ENCODE measurements at regions not wholly inside any gene's neighbourhood (a gene's known extent, or its start where the extent isn't known, plus 50 kb on each side); places are given as distances from the start of the nearest gene placed in this dataset.
"Not testable (repeated sequence)": the region's sequence is repeated elsewhere in the genome, so short reads cannot be mapped to it uniquely, and the experiment has no call there.

- Histone ChIP-seq H3K4me2 (ENCODE audit: insufficient read depth, low read length) (no peak overlapping the region), H3K4me1 (ENCODE audit: insufficient read depth, low read length) (no peaks in the 10 kb centered on the region)
Observed at GRCh38 chr4:179728305-179728704, 2286.1 kb upstream of the AGA start.

GRCh38 chr4:179736820-179737219, 2294.6 kb upstream of the AGA start:
- H3K79me2 ChIP-seq (ENCODE audit: insufficient read depth, low read length); H3K27ac ChIP-seq (ENCODE audit: low read depth, low read length); H3K4me1 ChIP-seq (ENCODE audit: insufficient read depth, low read length); H2AFZ ChIP-seq (ENCODE audit: low read length); H4K20me1 ChIP-seq (ENCODE audit: insufficient read depth, low read length); H3K27me3 ChIP-seq (ENCODE audit: insufficient read depth, low read length); H3K9me3 ChIP-seq (ENCODE audit: low read depth, low read length); H3K36me3 ChIP-seq (ENCODE audit: insufficient read depth, low read length); H3K4me3 ChIP-seq (ENCODE audit: insufficient read depth, low read length); DNase-seq (ENCODE audit: insufficient read length, low spot score, missing footprints); H3K4me2 ChIP-seq (ENCODE audit: insufficient read depth, low read length): not testable (repeated sequence)

More at GRCh38 chr4:179728305-179728704, 2286.1 kb upstream of the AGA start:
- Histone ChIP-seq H2AFZ (ENCODE audit: low read length) (no peak overlapping the region), H3K9me3 (ENCODE audit: low read depth, low read length) (no peaks in the 10 kb centered on the region), H3K27ac (ENCODE audit: low read depth, low read length) (no peak overlapping the region), H3K36me3 (ENCODE audit: insufficient read depth, low read length) (no peaks in the 10 kb centered on the region), H3K79me2 (ENCODE audit: insufficient read depth, low read length) (no peaks in the 10 kb centered on the region), H3K4me3 (ENCODE audit: insufficient read depth, low read length) (no peak overlapping the region), H4K20me1 (ENCODE audit: insufficient read depth, low read length) (no peaks in the 10 kb centered on the region), H3K27me3 (ENCODE audit: insufficient read depth, low read length) (no peaks in the 10 kb centered on the region)
- no peak for DNase-seq (ENCODE audit: insufficient read length, low spot score, missing footprints)
- no peak for TF ChIP-seq CTCF (IDR thresholded peaks at IDR 0.05; ENCODE audit: extremely low read depth, low read depth, low read length)

GRCh38 chr4:179738822-179739221, 2296.6 kb upstream of the AGA start:
- no peak for TF ChIP-seq CTCF (IDR thresholded peaks at IDR 0.05; ENCODE audit: extremely low read depth, low read depth, low read length)
- Histone ChIP-seq H3K27me3 (ENCODE audit: insufficient read depth, low read length) (no peaks in the 10 kb centered on the region), H3K4me3 (ENCODE audit: insufficient read depth, low read length) (no peak overlapping the region), H3K36me3 (ENCODE audit: insufficient read depth, low read length) (no peaks in the 10 kb centered on the region), H4K20me1 (ENCODE audit: insufficient read depth, low read length) (no peaks in the 10 kb centered on the region), H3K79me2 (ENCODE audit: insufficient read depth, low read length) (no peaks in the 10 kb centered on the region), H3K4me2 (ENCODE audit: insufficient read depth, low read length) (no peak overlapping the region), H2AFZ (ENCODE audit: low read length) (no peak overlapping the region), H3K4me1 (ENCODE audit: insufficient read depth, low read length) (no peaks in the 10 kb centered on the region), H3K9me3 (ENCODE audit: low read depth, low read length) (no peaks in the 10 kb centered on the region), H3K27ac (ENCODE audit: low read depth, low read length) (no peak overlapping the region)
- no peak for DNase-seq (ENCODE audit: insufficient read length, low spot score, missing footprints)

GRCh38 chr4:179747218-179747910, 2305.1 kb upstream of the AGA start:
- H3K4me1 ChIP-seq (ENCODE audit: insufficient read depth, low read length): no peaks in the 10 kb centered on the region
- no peak overlapping the region for H2AFZ ChIP-seq (ENCODE audit: low read length)
- H3K4me3 ChIP-seq (ENCODE audit: insufficient read depth, low read length): no peak overlapping the region
- H3K27me3 ChIP-seq (ENCODE audit: insufficient read depth, low read length): no peaks in the 10 kb centered on the region
- H3K27ac ChIP-seq (ENCODE audit: low read depth, low read length): no peak overlapping the region
- H3K79me2 ChIP-seq (ENCODE audit: insufficient read depth, low read length): no peaks in the 10 kb centered on the region
- H3K4me2 ChIP-seq (ENCODE audit: insufficient read depth, low read length): no peak overlapping the region
- H3K36me3 ChIP-seq (ENCODE audit: insufficient read depth, low read length): no peaks in the 10 kb centered on the region
- no peak for TF ChIP-seq CTCF (IDR thresholded peaks at IDR 0.05; ENCODE audit: extremely low read depth, low read depth, low read length)
- DNase-seq (ENCODE audit: insufficient read length, low spot score, missing footprints): no peak
- H4K20me1 ChIP-seq (ENCODE audit: insufficient read depth, low read length): no peaks in the 10 kb centered on the region
- peaks cover 4% of the 10 kb centered on the region for H3K9me3 ChIP-seq (ENCODE audit: low read depth, low read length)
